EL (cell line): ENCODE measurements at regions not wholly inside any gene's neighbourhood (a gene's known extent, or its start where the extent isn't known, plus 50 kb on each side); places are given as distances from the start of the nearest gene placed in this dataset.

Experiments
- DNase-seq: peaks from one replicate; pipeline ENCODE4 v3.0.0-alpha.2; 2016

DNA sequence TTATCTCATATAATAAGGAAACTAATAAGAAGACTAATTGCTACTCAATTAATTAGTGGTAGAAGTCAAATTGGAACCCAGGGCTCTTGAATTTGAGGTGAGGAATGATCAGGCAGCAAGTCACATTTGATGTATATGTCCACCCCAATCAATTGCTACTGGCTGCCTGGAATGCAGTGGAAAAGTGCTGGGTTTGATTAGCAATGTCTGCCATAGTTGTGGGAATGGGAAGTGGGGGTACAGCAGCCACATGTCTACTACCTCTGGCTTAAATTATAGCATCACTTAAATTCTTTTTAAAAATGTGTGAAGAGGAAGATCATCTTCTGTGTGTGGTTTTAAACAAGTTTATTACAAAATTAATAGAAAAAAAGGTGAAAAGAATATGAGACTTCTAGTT is 50.8 kb upstream of the NAV2 start:
- DNase-seq, result no peak

DNA sequence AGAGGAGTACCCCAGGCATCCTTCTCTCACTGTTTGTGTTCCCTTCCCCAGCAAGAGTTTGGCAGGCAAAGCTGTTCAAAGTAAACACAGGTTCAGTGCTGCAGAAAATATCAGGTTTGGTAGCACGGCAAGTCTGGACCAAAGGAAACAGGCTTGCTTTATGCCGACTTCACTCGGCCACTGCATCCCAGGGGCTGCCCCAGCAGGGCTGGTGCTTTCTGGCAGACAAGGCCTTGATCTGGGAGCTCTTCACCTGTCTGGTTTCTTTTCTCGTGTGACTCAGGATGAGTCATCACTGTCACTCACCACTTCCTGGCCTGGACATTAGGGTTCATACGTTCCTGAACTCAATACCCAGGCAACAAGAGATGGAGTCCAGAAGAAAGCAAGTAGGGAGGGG is 52.6 kb upstream of the NAV2 start:
- peak; percentile 81 for DNase-seq

DNA sequence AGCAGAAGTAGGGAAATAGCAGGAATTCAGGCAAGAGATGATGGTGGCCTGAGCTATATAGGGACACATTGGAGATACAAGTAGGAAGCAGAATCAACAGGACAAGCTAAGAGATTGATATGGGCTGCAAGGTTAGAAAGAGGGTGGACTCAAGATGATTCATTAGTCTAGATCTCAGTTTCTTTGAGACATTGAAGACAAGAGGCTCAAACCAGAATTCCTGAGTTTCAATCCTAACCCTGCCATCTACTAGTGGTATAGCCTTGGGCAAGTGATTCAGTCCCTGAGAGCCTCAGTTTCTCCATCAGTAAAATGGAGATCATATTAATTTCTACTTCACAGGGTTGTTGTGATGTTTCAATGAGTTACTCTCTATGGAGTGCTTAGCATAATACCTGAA is 53.1 kb upstream of the NAV2 start:
- no peak for DNase-seq

DNA sequence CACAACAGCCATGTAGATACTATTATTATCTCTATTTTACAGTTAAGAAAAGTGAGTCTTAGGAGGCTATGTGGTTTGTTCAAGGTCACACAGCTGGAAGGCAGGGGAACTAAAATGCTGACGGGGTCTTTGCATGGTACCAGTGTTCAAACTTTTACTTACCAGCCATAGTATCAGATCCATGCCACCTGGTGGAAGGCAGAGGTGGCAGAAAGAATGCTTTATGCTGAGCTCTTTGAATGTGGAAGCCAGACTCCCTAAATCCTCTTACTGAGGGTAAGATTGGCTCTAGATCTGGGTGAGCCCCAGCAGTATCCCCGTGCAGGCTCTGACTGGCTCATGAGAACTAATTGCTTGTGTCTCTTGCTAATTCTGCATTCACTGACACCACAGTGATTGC is 54.3 kb upstream of the NAV2 start:
- no peak for DNase-seq

DNA sequence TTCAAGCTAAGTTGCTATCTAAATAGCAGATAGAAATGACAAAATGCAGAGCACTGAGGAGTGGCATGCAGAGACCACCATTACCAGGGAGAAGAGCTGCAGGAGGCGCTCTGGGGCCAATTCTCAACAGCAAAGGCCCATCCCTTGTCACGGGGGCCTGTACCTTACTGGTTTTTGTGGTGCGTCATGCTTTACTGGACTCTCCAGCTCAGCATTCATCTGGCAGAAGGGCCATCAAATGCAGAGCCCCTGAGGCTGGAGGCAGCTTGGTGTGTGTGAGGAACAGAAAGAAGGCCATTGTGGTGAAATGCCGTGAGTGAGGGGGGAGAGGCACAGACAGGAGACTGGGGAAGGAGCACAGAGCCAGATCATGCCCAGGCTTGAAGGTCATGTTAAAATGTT is 56.5 kb upstream of the NAV2 start:
- DNase-seq, result no peak

DNA sequence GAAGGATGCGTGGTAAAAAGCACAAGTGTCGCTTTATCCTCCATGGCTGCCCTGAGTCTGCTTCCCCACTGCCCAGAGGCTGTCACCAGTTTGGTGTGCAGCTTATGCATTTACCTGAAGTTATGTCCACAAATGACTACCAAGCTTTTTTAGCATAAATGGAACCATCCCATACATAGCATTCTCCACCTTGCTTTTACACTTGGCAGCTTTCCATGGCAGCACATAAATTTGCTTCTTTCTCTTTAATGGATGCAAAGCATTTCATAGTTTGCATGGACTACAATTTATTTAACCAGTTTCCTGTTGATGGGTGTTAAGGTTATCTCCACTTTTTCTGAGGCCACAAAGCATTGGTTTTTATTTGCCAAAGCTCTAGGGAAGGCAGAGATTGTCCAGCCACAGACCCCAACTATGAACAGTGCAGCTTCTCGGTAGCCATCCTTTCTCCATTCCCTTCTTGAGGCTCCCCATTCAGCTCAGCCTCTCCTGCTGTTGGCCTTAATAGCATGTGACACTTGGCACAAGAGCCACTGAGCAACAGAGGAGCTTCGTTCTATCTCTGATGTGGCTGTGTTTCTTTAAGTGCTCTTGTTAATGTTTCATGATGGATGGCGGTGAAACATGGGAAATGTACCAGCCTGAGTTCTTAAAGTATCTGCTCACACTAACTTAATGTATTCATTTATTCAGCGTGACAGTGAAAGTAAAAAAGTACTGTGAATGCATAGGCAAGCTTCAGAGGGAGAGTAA is 59.8 kb upstream of the NAV2 start:
- DNase-seq, result no peak

DNA sequence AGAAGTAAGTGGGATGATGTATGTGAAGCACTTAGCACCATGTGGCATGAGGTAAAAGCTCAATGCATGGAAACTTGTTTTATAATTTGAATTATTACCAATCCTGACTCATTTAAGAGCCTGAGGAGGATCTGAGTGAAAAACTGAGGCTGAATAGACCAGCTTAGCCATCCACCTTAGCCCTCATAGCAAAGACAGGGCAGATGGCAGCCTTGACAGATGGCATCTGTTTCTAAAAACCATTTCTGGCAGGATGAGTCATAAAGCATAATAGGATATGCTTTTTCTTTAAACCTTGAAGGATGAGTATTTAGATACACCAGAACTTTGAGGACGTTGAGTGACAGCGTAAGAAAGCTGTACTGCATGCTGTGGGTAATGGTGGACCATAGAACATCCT is 61.0 kb upstream of the NAV2 start:
- no peak for DNase-seq

DNA sequence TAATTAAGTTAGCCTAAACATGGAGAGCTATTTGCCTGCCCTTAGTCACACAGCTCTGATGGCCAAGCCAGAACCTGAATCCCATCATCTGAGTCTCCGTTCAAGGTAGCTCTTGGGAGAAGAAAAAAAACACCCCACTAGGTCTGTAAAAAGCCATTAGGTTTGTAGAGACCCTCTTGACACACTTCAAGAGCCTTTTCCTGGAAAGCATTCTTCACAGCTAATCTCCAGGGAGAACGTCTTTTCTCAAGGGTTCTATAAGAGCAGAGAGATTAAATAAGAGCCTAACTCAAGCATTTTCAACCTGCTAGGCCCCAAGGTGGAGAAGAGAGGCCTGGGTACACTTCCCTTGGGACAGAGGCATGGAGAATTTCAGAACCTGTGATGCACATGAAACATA is 61.6 kb upstream of the NAV2 start:
- DNase-seq, result no peak

DNA sequence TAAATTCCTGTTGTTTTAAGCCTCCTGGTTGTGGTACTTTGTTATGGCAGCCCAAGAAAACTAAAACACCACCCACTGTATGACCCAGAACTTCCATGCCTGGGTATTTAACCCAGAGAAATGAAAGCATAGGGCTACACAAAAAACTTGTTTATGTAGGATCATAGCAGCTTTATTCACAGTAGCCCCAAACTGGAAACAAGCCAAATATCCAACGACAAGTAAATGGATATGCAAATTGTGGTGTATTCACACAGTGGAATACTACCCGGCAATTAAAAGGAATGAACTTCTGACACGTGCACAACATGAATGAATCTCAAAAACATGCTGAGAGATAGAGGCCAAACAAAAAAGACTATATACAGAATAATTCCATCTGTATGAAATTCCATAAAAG is 62.2 kb upstream of the NAV2 start:
- DNase-seq, result no peak

DNA sequence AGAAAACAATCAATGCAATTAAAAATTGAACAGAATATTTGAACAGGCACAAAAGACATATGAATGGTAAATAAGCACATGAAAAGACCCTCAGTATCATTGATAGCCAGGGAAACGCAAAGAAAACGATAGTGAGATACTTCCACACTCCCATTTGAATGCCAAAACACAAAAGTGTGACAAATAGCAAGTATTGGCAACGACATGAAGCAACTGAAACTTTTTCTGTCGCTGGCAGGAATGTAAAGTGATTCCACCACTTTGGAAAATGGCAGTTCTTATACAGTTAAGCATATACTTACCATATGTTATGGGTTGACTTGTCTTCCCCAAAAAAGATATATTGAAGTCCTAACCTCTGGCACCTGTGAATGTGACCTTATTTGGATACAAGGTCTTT is 62.9 kb upstream of the NAV2 start:
- DNase-seq, result no peak

DNA sequence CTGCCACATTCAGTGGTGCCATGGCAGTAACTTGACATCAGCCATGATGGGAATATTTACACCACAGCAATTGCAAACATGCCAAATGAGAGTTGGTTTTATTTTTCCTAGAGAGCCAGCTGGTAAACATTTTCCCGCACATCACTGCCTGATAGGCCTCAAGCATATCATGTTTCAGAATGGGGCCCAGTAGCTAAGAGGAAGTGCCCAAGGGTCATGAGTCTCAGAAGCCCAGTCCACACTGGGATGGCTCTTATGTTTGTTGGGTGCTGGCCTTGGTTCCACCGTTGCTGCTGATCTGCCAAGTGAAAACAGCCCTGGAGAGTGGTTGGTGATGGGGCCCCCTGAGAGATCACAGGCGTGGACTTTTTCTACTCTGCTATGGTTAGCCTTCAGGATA is 64.3 kb upstream of the NAV2 start:
- no peak for DNase-seq

DNA sequence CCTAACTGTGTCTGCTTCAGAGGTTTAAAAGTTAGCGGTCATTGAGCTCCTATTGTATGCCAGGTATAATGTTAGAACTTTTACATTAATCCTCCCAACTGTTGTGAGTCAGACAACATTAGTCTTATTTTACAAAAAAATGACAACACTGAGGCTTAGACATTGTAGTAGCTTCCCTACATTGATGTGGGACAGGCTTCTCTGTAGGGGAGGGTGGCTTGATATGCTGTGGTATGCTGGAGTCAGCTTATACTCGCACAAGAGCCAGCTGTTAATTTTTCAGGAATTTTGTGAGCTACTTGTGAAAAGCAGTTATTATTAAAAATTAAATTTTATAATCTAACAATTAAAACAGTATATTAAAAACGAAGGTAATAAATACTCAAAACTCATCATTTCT is 64.8 kb upstream of the NAV2 start:
- no peak for DNase-seq

DNA sequence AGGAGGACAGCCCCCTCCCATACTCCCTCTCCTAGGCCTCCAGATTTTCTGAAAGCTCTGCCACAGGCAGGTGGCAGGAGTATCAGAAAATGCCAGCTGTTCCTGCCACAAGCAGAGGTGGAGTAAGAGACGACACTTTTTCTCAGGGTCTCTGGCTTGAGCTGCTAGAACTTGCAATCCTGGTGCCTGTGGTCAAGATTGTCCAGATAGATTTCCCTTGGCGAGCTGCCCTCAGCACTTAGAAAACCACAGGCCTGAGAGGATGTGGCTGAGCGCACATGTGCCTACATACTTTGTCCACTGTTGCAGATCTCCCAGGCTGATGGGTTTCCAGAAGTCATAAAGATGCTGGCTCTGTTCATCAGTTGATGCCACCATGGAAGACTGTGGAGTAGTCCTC is 65.7 kb upstream of the NAV2 start:
- DNase-seq, result peak; percentile 96

DNA sequence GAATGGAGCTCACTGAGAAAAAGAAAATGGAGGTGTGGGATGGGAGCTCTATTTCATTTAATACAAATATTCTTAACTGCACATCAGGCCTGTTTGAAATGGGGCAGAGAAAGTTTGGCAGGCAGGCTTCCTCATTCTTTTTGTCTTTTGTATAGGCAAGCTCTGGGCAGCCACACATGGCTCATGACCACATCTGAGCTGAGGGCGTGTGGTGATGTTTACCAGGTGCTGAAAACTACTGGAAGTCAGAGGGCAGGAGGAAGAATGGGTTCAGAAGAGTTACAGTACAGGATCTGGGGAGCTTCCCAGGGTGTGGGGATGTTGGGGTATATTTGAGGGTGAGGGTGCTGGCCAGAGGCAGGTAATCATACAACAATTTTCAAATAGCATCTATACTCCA is 66.3 kb upstream of the NAV2 start:
- DNase-seq, result no peak

DNA sequence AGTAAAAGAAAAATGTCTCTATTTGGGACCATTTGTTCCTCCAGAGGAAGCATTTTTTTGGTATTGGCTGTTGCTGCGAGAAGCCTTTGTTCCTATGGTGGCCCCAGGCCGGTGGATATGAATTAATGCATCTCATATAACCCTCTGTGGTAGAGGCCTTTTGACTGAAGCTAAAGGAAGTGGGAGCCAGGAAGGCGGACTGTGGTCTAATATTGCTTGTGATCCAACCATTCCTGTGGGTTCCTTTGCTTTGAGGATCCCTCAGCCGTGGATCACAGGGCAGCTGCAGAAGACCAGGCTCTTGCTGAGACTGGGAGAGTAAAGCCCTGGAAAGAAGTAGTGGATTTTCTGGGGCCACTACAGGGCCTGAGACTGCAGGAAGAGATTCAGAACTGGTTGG is 68.3 kb upstream of the NAV2 start:
- DNase-seq, result no peak

DNA sequence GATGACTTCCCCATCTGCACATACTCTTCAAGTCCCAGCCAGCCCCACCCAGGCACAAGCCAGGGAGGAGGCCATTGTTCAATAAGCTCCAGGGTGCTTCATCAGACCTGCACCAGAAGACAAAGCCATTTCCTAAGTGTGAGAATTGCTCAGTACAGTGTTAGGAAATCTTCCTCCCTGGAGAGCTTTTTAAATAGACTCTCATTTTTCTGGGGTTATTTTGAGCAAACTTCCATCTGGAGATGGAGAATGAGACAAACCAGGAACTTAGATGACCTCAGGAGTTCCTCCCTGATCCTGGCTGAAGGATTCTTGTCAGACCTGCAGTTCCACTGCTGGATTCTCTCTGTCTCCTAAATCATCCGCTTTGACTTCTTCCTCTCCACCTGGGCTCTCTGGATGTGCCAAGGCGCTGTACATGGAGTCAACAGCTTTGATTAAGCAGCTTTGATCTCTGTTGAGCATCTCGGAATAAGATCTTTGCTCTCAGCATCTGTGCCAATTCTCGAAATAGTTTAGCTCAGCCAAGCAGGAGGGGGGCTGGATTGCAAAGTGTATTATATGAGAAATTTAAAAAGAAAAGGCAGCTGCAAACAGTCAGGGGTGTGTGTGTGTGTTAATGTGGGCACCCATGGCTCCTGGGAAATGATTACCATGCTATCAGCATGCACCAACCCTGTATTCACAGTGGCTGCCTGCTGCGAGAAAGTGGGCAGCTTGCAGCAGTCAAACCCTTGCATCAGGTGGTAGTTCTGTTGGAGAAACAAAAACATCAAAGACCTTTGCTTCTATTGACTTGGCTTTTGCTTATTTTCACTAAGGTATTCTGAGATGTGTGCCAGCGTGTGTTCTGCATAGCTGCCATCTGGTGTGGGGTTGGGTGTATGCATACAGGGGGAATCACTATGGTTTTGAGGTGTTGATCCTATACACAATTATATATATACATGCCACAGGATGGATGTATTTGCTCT is 70.2 kb upstream of the NAV2 start:
- DNase-seq, result no peak

DNA sequence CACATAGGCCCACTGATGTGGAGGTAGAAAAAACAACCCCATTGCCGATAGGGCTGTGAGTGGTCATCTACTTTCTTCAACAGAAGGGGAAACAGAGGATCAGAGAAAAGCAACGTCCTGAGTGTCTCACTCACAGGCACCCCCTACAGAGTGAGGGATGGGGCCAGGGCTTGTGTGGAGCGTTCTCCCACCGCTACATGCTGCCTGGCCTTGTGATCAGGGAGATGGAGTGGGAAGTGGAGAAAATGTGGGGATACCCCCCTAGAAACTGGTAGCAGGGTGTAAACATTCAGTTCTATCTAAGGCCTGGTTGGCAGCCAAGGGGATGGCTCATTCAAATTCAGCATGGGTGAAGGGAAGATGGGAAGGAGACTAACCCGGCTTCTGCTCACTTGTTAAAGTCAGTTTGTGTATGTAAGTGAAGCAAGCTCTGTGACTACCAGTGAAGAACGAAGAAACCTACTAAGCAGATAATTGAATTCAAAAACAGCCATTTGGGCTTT is 73.0 kb upstream of the NAV2 start:
- no peak for DNase-seq

DNA sequence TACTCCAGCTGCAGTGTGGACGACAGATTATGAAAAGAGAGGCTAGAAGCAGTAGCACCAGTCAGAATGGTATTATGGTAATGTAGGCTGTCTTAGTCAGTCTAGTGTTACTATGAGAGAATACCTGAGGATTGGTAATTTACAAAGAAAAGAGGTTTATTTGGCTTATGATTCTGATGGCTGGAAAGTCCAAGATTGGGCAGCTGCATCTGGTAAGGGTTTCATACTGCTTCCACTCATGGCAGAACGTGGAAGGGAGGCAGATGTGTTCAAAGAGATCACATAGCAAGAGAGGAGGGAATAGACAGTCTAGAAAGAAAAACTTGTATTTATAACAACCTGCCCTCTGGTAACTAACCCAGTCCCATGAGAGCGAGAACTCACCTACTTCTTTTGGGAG is 77.3 kb upstream of the NAV2 start:
- no peak for DNase-seq

DNA sequence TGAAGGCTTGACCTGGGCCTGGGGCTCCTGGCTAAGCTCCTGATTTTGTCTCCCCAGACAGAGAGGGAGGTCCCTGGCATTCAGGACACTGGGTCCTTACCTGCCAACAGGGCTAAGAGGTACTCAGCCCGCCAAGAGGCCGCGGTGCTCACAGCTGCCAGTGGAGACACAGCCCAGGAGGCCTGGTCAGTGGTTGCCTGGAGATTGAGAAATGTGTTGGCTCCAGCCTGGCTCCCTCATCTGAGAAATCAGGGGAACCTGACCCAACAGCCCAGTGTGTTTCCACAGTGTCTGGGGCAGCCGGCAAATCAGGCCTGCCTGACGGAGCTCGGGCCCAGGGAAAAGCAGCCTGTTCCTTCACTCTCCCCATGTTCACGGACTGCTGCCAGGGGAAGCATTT is 79.4 kb upstream of the NAV2 start:
- DNase-seq, result no peak

DNA sequence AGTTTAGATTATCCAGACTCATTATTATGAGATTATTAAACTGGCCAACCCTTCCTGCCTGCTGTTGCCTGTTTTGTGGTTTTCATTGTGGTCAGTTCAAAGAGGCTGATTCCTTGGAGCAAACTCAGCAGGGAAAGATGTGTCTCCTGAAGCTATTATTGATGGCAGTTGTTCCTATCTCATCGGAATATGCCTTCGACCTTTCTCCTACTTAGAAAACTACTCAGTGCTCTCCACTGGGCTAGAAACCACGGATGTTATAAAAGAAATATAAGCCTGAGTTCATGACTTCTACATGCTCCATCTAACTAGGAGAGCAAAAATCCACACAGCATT is 80.2 kb upstream of the NAV2 start:
- DNase-seq, result peak; percentile 71

DNA sequence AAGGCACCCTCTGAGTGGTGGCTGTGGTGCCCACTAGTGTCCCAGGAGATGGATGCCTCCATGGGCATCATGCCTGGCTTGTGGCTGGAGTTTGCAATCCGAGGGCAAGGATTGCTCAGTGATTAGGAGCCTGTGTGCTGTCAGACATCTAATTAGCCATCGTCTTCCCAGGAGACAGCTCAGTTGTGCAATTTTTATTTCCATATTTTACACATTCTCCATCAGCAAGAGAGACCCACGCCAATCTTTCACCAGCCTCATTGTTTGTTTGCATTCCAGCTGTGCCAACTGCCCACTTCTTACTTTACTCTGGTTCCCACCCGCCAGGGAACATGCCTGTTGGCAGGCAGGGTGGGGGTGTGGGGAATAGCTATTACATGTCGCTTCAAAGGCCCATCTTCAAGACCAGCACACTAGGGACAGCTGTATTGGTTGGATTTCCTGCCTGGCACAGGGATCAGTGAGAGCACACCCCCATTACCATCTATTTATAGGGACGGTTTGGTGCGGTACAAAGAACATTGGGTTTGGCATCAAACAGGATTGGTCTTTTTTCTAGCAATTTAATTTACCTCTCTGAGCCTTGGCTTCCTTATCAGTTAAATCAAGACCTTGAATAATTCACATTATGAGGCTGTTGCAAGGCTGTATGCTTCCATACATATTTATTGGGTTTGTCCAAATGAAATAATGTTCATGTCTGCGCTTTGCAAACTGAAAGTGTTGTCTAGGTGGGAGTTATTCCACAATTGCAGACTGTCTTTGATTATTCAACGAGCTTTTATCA is 80.7 kb upstream of the NAV2 start:
- no peak for DNase-seq

DNA sequence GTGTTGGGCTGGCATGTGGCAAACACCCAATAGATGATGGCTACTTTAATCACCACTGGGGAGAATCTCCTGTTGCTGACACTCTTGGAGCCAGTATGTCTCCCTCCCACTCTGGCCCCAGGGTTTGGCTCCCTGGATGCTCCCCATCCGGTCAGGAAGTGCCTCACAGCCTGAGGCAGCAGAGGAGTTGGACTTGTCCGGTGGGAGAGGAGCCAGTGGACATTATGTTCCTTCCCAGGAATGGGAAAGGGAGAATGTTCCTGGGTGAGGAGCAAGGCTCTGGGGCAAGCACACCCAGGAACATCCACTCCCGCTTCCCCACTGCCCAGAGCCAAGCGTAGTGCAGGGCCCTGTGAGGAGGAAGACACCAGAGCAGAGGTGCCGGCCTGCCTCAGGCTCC is 84.6 kb upstream of the NAV2 start:
- DNase-seq, result peak; percentile 95

DNA sequence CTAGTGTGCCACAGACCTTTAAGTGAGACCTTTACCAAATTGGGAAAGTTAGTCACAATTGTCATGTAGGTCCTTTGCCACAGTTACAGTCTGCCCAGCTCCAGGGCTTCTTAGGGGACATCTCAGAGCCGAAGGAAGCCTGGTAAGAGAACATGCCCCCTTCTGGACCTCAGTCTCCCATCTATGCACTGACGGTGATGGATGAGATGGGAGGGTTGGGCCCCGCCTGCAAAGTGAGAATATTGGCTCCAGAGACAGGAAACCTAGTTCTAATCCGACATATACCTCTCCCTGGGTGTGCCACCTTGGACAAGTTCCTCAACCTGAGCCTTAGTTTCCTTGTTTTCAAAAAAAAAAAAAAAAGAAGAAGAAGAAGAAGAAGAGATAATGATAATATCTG is 85.1 kb upstream of the NAV2 start:
- DNase-seq, result no peak

DNA sequence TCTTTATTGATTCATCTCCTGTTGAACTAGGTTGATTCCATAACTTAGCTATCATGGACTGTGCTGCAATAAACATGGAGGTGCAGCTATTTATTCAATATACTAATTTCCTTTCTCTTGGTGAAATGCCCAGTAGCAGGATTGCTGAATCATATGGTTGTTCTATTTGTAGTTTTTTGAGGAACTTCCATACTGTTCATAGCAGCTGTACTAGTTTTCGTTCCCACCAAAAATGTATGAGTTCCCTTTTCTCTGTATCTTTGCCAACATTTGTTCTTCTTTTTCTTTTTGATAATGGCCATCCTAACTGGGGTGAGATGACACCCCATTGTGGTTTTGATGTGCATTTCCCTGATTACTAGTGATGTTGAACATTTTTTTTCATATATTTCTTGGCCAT is 87.2 kb upstream of the NAV2 start:
- DNase-seq, result no peak
